A549 (cell line): ENCODE measurements at regions not wholly inside any gene's neighbourhood (a gene's known extent, or its start where the extent isn't known, plus 50 kb on each side); places are given as distances from the start of the nearest gene placed in this dataset.

ENCODE experiments used
- EP300 ChIP-seq, 2 experiments: fragments of >200 bp; sonication (Bioruptor Twin); formaldehyde crosslinking; IDR thresholded peaks; 2 replicates in 1 of 2; 3 replicates in 1 of 2; pipeline ENCODE4 v1.6.1; 2016 to 2017
- MAFK ChIP-seq: fragments of 450-650 bp; IDR thresholded peaks from 2 replicates; pipeline ENCODE4 v1.6.1; 2014; ENCODE audit not compliant: partially characterized antibody
- POLR2A ChIP-seq: IDR thresholded peaks from 2 replicates; pipeline ENCODE4 v1.6.1; 2012; ENCODE audit warnings: mild to moderate bottlenecking, low read length
- POLR2AphosphoS2 ChIP-seq: conservative IDR thresholded peaks from 2 replicates; pipeline ENCODE4 v1.6.1; 2012; ENCODE audit warnings: low read length, improper control_type of control experiment, inconsistent platforms
- RAD21 ChIP-seq, 2 experiments: fragments of >200 bp in 1 of 2; sonication (Bioruptor Twin) in 1 of 2; formaldehyde crosslinking in 1 of 2; IDR thresholded peaks in 1 of 2; conservative IDR thresholded peaks in 1 of 2; 2 replicates in 1 of 2; 3 replicates in 1 of 2; pipeline ENCODE4 v1.6.1; 2012 to 2018; ENCODE audit warnings: inconsistent platforms in 1 of 2
- SMC3 ChIP-seq: fragments of >200 bp; sonication (Bioruptor Twin); formaldehyde crosslinking; IDR thresholded peaks from 3 replicates; pipeline ENCODE4 v1.6.1; 2018; ENCODE audit warnings: inconsistent platforms
- ZC3H11A ChIP-seq: fragments of 450-650 bp; IDR thresholded peaks from 2 replicates; pipeline ENCODE4 v1.6.1; 2014; ENCODE audit warnings: antibody characterized with exemption, mild to moderate bottlenecking
- ZFP36 ChIP-seq: fragments of 450-650 bp; IDR thresholded peaks from 2 replicates; pipeline ENCODE4 v1.6.1; 2014; ENCODE audit warnings: borderline replicate concordance; ENCODE audit not compliant: partially characterized antibody
- TF ChIP-seq, protein P1 (sequence below): fragments of >200 bp; sonication (Bioruptor Twin); formaldehyde crosslinking; IDR thresholded peaks from 3 replicates; pipeline ENCODE4 v1.5.1; 2016
- TF ChIP-seq, protein P2 (sequence below): IDR thresholded peaks from 2 replicates; pipeline ENCODE4 v1.6.1; 2012
- TF ChIP-seq, protein P3 (sequence below): fragments of 200-600 bp; sonication (generic); IDR thresholded peaks from 2 replicates; pipeline ENCODE4 v1.6.1; 2016; ENCODE audit warnings: antibody characterized with exemption, mild to moderate bottlenecking, moderate library complexity
- TF ChIP-seq, protein P4 (sequence below): IDR thresholded peaks from 2 replicates; pipeline ENCODE4 v1.6.1; 2012

DNA sequence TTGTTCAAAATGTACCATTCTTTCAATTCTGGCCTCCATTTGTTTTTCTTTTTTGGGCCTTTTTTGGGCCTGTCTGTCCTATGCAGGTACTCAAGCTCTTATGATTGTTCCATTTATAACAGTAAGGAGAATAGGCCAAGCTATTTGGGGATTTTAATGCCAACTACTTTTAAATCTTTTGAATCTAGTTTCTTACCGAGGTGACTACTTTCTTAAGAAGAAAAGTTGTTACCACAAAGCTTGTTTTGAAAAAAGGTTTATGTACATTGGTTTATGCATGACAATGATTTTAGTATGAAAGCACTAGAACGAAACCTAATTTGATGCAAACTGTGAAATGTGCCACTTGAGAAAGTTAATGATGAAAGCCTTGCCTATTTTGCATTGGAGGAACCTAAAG lies 98.3 kb upstream of the MTHFD1L start:
- TF ChIP-seq, protein P1, sequence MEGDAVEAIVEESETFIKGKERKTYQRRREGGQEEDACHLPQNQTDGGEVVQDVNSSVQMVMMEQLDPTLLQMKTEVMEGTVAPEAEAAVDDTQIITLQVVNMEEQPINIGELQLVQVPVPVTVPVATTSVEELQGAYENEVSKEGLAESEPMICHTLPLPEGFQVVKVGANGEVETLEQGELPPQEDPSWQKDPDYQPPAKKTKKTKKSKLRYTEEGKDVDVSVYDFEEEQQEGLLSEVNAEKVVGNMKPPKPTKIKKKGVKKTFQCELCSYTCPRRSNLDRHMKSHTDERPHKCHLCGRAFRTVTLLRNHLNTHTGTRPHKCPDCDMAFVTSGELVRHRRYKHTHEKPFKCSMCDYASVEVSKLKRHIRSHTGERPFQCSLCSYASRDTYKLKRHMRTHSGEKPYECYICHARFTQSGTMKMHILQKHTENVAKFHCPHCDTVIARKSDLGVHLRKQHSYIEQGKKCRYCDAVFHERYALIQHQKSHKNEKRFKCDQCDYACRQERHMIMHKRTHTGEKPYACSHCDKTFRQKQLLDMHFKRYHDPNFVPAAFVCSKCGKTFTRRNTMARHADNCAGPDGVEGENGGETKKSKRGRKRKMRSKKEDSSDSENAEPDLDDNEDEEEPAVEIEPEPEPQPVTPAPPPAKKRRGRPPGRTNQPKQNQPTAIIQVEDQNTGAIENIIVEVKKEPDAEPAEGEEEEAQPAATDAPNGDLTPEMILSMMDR = no peak
- TF ChIP-seq ZC3H11A = no peak
- TF ChIP-seq EP300 (IDR thresholded peaks at IDR 0.05) = no peak
- no peak for TF ChIP-seq POLR2A
- no peak for TF ChIP-seq SMC3
- TF ChIP-seq, protein P2, sequence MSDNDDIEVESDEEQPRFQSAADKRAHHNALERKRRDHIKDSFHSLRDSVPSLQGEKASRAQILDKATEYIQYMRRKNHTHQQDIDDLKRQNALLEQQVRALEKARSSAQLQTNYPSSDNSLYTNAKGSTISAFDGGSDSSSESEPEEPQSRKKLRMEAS = no peak
- TF ChIP-seq, protein P3, sequence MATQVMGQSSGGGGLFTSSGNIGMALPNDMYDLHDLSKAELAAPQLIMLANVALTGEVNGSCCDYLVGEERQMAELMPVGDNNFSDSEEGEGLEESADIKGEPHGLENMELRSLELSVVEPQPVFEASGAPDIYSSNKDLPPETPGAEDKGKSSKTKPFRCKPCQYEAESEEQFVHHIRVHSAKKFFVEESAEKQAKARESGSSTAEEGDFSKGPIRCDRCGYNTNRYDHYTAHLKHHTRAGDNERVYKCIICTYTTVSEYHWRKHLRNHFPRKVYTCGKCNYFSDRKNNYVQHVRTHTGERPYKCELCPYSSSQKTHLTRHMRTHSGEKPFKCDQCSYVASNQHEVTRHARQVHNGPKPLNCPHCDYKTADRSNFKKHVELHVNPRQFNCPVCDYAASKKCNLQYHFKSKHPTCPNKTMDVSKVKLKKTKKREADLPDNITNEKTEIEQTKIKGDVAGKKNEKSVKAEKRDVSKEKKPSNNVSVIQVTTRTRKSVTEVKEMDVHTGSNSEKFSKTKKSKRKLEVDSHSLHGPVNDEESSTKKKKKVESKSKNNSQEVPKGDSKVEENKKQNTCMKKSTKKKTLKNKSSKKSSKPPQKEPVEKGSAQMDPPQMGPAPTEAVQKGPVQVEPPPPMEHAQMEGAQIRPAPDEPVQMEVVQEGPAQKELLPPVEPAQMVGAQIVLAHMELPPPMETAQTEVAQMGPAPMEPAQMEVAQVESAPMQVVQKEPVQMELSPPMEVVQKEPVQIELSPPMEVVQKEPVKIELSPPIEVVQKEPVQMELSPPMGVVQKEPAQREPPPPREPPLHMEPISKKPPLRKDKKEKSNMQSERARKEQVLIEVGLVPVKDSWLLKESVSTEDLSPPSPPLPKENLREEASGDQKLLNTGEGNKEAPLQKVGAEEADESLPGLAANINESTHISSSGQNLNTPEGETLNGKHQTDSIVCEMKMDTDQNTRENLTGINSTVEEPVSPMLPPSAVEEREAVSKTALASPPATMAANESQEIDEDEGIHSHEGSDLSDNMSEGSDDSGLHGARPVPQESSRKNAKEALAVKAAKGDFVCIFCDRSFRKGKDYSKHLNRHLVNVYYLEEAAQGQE = no peak
- TF ChIP-seq RAD21 (conservative IDR thresholded peaks at IDR 0.05 in 1 of 2, IDR thresholded peaks at IDR 0.05 in 1 of 2) = no peak
- TF ChIP-seq ZFP36 = no peak
- no peak for TF ChIP-seq POLR2AphosphoS2
- TF ChIP-seq, protein P4, sequence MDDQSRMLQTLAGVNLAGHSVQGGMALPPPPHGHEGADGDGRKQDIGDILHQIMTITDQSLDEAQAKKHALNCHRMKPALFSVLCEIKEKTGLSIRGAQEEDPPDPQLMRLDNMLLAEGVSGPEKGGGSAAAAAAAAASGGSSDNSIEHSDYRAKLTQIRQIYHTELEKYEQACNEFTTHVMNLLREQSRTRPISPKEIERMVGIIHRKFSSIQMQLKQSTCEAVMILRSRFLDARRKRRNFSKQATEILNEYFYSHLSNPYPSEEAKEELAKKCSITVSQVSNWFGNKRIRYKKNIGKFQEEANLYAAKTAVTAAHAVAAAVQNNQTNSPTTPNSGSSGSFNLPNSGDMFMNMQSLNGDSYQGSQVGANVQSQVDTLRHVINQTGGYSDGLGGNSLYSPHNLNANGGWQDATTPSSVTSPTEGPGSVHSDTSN = no peak
- TF ChIP-seq MAFK = no peak
